Hindlimb muscle (tissue), 1 donor: ENCODE measurements at regions not wholly inside any gene's neighbourhood (a gene's known extent, or its start where the extent isn't known, plus 50 kb on each side); places are given as distances from the start of the nearest gene placed in this dataset.

Experiments
- DNase-seq: peaks from one replicate; pipeline ENCODE4 v3.0.0-alpha.2; 2013

- DNase-seq, result no peak
These were observed 199.3 kb downstream of the OTOR start for GRCh38 chr20:16947479-16947878.

- DNase-seq, result no peak
These were observed 203.7 kb downstream of the OTOR start for GRCh38 chr20:16951876-16952275.

GRCh38 chr20:16952965-16953364 is 204.8 kb downstream of the OTOR start:
- DNase-seq, result no peak

- no peak for DNase-seq
These were observed 205.7 kb downstream of the OTOR start for GRCh38 chr20:16953858-16954257.

- DNase-seq, result no peak
These were observed 207.3 kb downstream of the OTOR start for GRCh38 chr20:16955462-16955861.

- no peak for DNase-seq
These were observed 207.8 kb downstream of the OTOR start for GRCh38 chr20:16955971-16956370.

- no peak for DNase-seq
These were observed 217.2 kb downstream of the OTOR start for GRCh38 chr20:16965401-16965800.

GRCh38 chr20:16966276-16966880 is 218.2 kb downstream of the OTOR start:
- no peak for DNase-seq

GRCh38 chr20:16968099-16968498 is 219.9 kb downstream of the OTOR start:
- DNase-seq, result no peak

GRCh38 chr20:16970776-16971175 is 222.6 kb downstream of the OTOR start:
- DNase-seq, result no peak

GRCh38 chr20:16974080-16974854 is 226.1 kb downstream of the OTOR start:
- DNase-seq, result no peak

GRCh38 chr20:16974855-16975162 is 226.7 kb downstream of the OTOR start:
- DNase-seq, result no peak

GRCh38 chr20:16975682-16976081 is 227.5 kb downstream of the OTOR start:
- no peak for DNase-seq

- no peak for DNase-seq
These were observed 230.3 kb downstream of the OTOR start for GRCh38 chr20:16978497-16978896.

GRCh38 chr20:16982091-16982726 is 234.1 kb downstream of the OTOR start:
- DNase-seq, result no peak

- DNase-seq, result no peak
These were observed 236.3 kb downstream of the OTOR start for GRCh38 chr20:16984481-16984880.

- no peak for DNase-seq
These were observed 223.5 kb upstream of the PCSK2 start for GRCh38 chr20:17003170-17003870.

GRCh38 chr20:17010181-17010580 is 216.7 kb upstream of the PCSK2 start:
- DNase-seq, result no peak

- no peak for DNase-seq
These were observed 214.2 kb upstream of the PCSK2 start for GRCh38 chr20:17012546-17013226.

- no peak for DNase-seq
These were observed 212.6 kb upstream of the PCSK2 start for GRCh38 chr20:17014217-17014616.

GRCh38 chr20:17014756-17015366 is 212.0 kb upstream of the PCSK2 start:
- no peak for DNase-seq

GRCh38 chr20:17017232-17017631 is 209.6 kb upstream of the PCSK2 start:
- DNase-seq, result no peak
